ENCODE measurements at regions not wholly inside any gene's neighbourhood (a gene's known extent, or its start where the extent isn't known, plus 50 kb on each side); places are given as distances from the start of the nearest gene placed in this dataset.
"Not testable (repeated sequence)": the region's sequence is repeated elsewhere in the genome, so short reads cannot be mapped to it uniquely, and the experiment has no call there.

- no peak overlapping the region for H3K4me3 ChIP-seq (ENCODE audit: low read depth, low read length)
Measured at GRCh38 chr3:132987396-132987795, 50.8 kb upstream of the TMEM108 start.

GRCh38 chr3:132984181-132984580 is 54.0 kb upstream of the TMEM108 start:
- Histone ChIP-seq H3K9me3 (ENCODE audit: control insufficient read depth in 2 of 2, low read length in 2 of 2) (no peaks in the 10 kb centered on the region), H3K27ac (ENCODE audit: insufficient read depth, low read length, poor library complexity, severe bottlenecking) (no peak overlapping the region), H3K36me3 (ENCODE audit: control insufficient read depth, insufficient read depth, low read length) (no peaks in the 10 kb centered on the region), H3K4me1 (ENCODE audit: control insufficient read depth, insufficient read depth, low read length, poor library complexity, severe bottlenecking) (no peaks in the 10 kb centered on the region), H3K4me3 (ENCODE audit: low read depth, low read length) (no peak overlapping the region), H3K27me3 (ENCODE audit: control insufficient read depth, insufficient read depth, low read length) (no peaks in the 10 kb centered on the region)
- H3K4me3 Mint-ChIP-seq: no peak overlapping the region
- H3K4me1 Mint-ChIP-seq: no peaks in the 10 kb centered on the region
- no peak overlapping the region for H3K27ac Mint-ChIP-seq
- ATAC-seq (ENCODE audit: low read depth in 2 of 2) (no peak), DNase-seq (no peak)
- no peaks in the 10 kb centered on the region for H3K27me3 Mint-ChIP-seq
- peaks cover 0 to 10% (median 4%) of the 10 kb centered on the region in 7 donors for H3K9me3 Mint-ChIP-seq
- H3K36me3 Mint-ChIP-seq: no peaks in the 10 kb centered on the region

More at GRCh38 chr3:132987396-132987795, 50.8 kb upstream of the TMEM108 start:
- Mint-ChIP-seq H3K9me3 (peaks cover 0 to 6% (median 1%) of the 10 kb centered on the region in 7 donors), H3K4me1 (no peaks in the 10 kb centered on the region), H3K27ac (no peak overlapping the region), H3K4me3 (no peak overlapping the region), H3K27me3 (peaks cover 4% of the 10 kb centered on the region), H3K36me3 (no peaks in the 10 kb centered on the region)
- DNase-seq (no peak), ATAC-seq (ENCODE audit: low read depth in 2 of 2) (no peak)
- no peaks in the 10 kb centered on the region for H3K27me3 ChIP-seq (ENCODE audit: control insufficient read depth, insufficient read depth, low read length)
- no peak overlapping the region for H3K27ac ChIP-seq (ENCODE audit: insufficient read depth, low read length, poor library complexity, severe bottlenecking)
- no peaks in the 10 kb centered on the region for H3K4me1 ChIP-seq (ENCODE audit: control insufficient read depth, insufficient read depth, low read length, poor library complexity, severe bottlenecking)
- no peaks in the 10 kb centered on the region for H3K36me3 ChIP-seq (ENCODE audit: control insufficient read depth, insufficient read depth, low read length)
- no peaks in the 10 kb centered on the region for H3K9me3 ChIP-seq (ENCODE audit: control insufficient read depth in 2 of 2, low read length in 2 of 2)

- Mint-ChIP-seq H3K27me3 (no peaks in the 10 kb centered on the region), H3K36me3 (no peaks in the 10 kb centered on the region), H3K4me3 (no peak overlapping the region), H3K4me1 (no peaks in the 10 kb centered on the region), H3K9me3 (peaks cover 0 to 10% (median 4%) of the 10 kb centered on the region in 7 donors), H3K27ac (no peak overlapping the region)
- DNase-seq: no peak
- H3K4me3 ChIP-seq (ENCODE audit: low read depth, low read length): no peak overlapping the region
- H3K27me3 ChIP-seq (ENCODE audit: control insufficient read depth, insufficient read depth, low read length): no peaks in the 10 kb centered on the region
- no peak overlapping the region for H3K27ac ChIP-seq (ENCODE audit: insufficient read depth, low read length, poor library complexity, severe bottlenecking)
- no peaks in the 10 kb centered on the region for H3K9me3 ChIP-seq (ENCODE audit: control insufficient read depth in 2 of 2, low read length in 2 of 2)
- no peaks in the 10 kb centered on the region for H3K4me1 ChIP-seq (ENCODE audit: control insufficient read depth, insufficient read depth, low read length, poor library complexity, severe bottlenecking)
- H3K36me3 ChIP-seq (ENCODE audit: control insufficient read depth, insufficient read depth, low read length): no peaks in the 10 kb centered on the region
- ATAC-seq (ENCODE audit: low read depth in 2 of 2): no peak
Measured at GRCh38 chr3:132983143-132983770, 54.9 kb upstream of the TMEM108 start.

GRCh38 chr3:132981719-132982118 is 56.5 kb upstream of the TMEM108 start:
- H3K27ac Mint-ChIP-seq: no peak overlapping the region
- no peaks in the 10 kb centered on the region for H3K4me1 Mint-ChIP-seq
- Histone ChIP-seq H3K4me3 (ENCODE audit: low read depth, low read length) (no peak overlapping the region), H3K27me3 (ENCODE audit: control insufficient read depth, insufficient read depth, low read length) (no peaks in the 10 kb centered on the region), H3K4me1 (ENCODE audit: control insufficient read depth, insufficient read depth, low read length, poor library complexity, severe bottlenecking) (no peaks in the 10 kb centered on the region), H3K36me3 (ENCODE audit: control insufficient read depth, insufficient read depth, low read length) (no peaks in the 10 kb centered on the region), H3K9me3 (ENCODE audit: control insufficient read depth in 2 of 2, low read length in 2 of 2) (no peaks in the 10 kb centered on the region), H3K27ac (ENCODE audit: insufficient read depth, low read length, poor library complexity, severe bottlenecking) (no peak overlapping the region)
- no peaks in the 10 kb centered on the region for H3K27me3 Mint-ChIP-seq
- DNase-seq (no peak), ATAC-seq (ENCODE audit: low read depth in 2 of 2) (no peak)
- H3K4me3 Mint-ChIP-seq: no peak overlapping the region
- no peaks in the 10 kb centered on the region for H3K36me3 Mint-ChIP-seq
- peaks cover 0 to 10% (median 3%) of the 10 kb centered on the region in 7 donors for H3K9me3 Mint-ChIP-seq

GRCh38 chr3:132980102-132980501 is 58.1 kb upstream of the TMEM108 start:
- no peaks in the 10 kb centered on the region for H3K27me3 Mint-ChIP-seq
- ATAC-seq (ENCODE audit: low read depth in 2 of 2) (no peak), DNase-seq (no peak)
- no peaks in the 10 kb centered on the region for H3K36me3 Mint-ChIP-seq
- Histone ChIP-seq H3K9me3 (ENCODE audit: control insufficient read depth in 2 of 2, low read length in 2 of 2) (no peaks in the 10 kb centered on the region), H3K36me3 (ENCODE audit: control insufficient read depth, insufficient read depth, low read length) (no peaks in the 10 kb centered on the region), H3K4me1 (ENCODE audit: control insufficient read depth, insufficient read depth, low read length, poor library complexity, severe bottlenecking) (no peaks in the 10 kb centered on the region), H3K27me3 (ENCODE audit: control insufficient read depth, insufficient read depth, low read length) (no peaks in the 10 kb centered on the region), H3K27ac (ENCODE audit: insufficient read depth, low read length, poor library complexity, severe bottlenecking) (no peak overlapping the region), H3K4me3 (ENCODE audit: low read depth, low read length) (no peak overlapping the region)
- no peaks in the 10 kb centered on the region for H3K4me1 Mint-ChIP-seq
- peak overlapping the region in 1 of 4 donors; percentile 10 for H3K4me3 Mint-ChIP-seq
- no peak overlapping the region for H3K27ac Mint-ChIP-seq
- peaks cover 0 to 10% (median 3%) of the 10 kb centered on the region in 7 donors for H3K9me3 Mint-ChIP-seq

- Histone ChIP-seq H3K4me1 (ENCODE audit: control insufficient read depth, insufficient read depth, low read length, poor library complexity, severe bottlenecking) (no peaks in the 10 kb centered on the region), H3K9me3 (ENCODE audit: control insufficient read depth in 2 of 2, low read length in 2 of 2) (no peaks in the 10 kb centered on the region), H3K27me3 (ENCODE audit: control insufficient read depth, insufficient read depth, low read length) (no peaks in the 10 kb centered on the region), H3K4me3 (ENCODE audit: low read depth, low read length) (no peak overlapping the region), H3K27ac (ENCODE audit: insufficient read depth, low read length, poor library complexity, severe bottlenecking) (no peak overlapping the region), H3K36me3 (ENCODE audit: control insufficient read depth, insufficient read depth, low read length) (no peaks in the 10 kb centered on the region)
- Mint-ChIP-seq H3K4me3 (peak overlapping the region in 1 of 4 donors; percentile 10), H3K27me3 (no peaks in the 10 kb centered on the region), H3K4me1 (no peaks in the 10 kb centered on the region), H3K9me3 (peaks cover 0 to 10% (median 3%) of the 10 kb centered on the region in 7 donors), H3K36me3 (no peaks in the 10 kb centered on the region), H3K27ac (no peak overlapping the region)
- ATAC-seq (ENCODE audit: low read depth in 2 of 2) (no peak), DNase-seq (no peak)
Measured at GRCh38 chr3:132979606-132980005, 58.6 kb upstream of the TMEM108 start.

GRCh38 chr3:132978946-132979345 is 59.2 kb upstream of the TMEM108 start:
- peaks cover 0 to 10% (median 1%) of the 10 kb centered on the region in 7 donors for H3K9me3 Mint-ChIP-seq
- H3K27me3 ChIP-seq (ENCODE audit: control insufficient read depth, insufficient read depth, low read length); DNase-seq; H3K27ac ChIP-seq (ENCODE audit: insufficient read depth, low read length, poor library complexity, severe bottlenecking); H3K4me1 Mint-ChIP-seq; H3K4me3 Mint-ChIP-seq; H3K27me3 Mint-ChIP-seq; H3K4me3 ChIP-seq (ENCODE audit: low read depth, low read length); H3K27ac Mint-ChIP-seq; ATAC-seq (ENCODE audit: low read depth in 2 of 2); H3K9me3 ChIP-seq (ENCODE audit: control insufficient read depth in 2 of 2, low read length in 2 of 2); H3K36me3 Mint-ChIP-seq; H3K4me1 ChIP-seq (ENCODE audit: control insufficient read depth, insufficient read depth, low read length, poor library complexity, severe bottlenecking); H3K36me3 ChIP-seq (ENCODE audit: control insufficient read depth, insufficient read depth, low read length): not testable (repeated sequence)

- no peaks in the 10 kb centered on the region for H3K27me3 Mint-ChIP-seq
- H3K36me3 Mint-ChIP-seq: no peaks in the 10 kb centered on the region
Measured at GRCh38 chr3:132978464-132978863, 59.7 kb upstream of the TMEM108 start.

More at GRCh38 chr3:132978464-132978863, 59.7 kb upstream of the TMEM108 start:
- no peaks in the 10 kb centered on the region for H3K9me3 ChIP-seq (ENCODE audit: control insufficient read depth in 2 of 2, low read length in 2 of 2)
- peaks cover 0 to 10% (median 1%) of the 10 kb centered on the region in 7 donors for H3K9me3 Mint-ChIP-seq
- no peaks in the 10 kb centered on the region for H3K27me3 ChIP-seq (ENCODE audit: control insufficient read depth, insufficient read depth, low read length)
- H3K4me3 Mint-ChIP-seq: no peak overlapping the region
- no peak overlapping the region for H3K27ac Mint-ChIP-seq
- ATAC-seq (ENCODE audit: low read depth in 2 of 2) (no peak), DNase-seq (no peak)
- H3K4me1 Mint-ChIP-seq: no peaks in the 10 kb centered on the region
- no peaks in the 10 kb centered on the region for H3K4me1 ChIP-seq (ENCODE audit: control insufficient read depth, insufficient read depth, low read length, poor library complexity, severe bottlenecking)
- no peak overlapping the region for H3K27ac ChIP-seq (ENCODE audit: insufficient read depth, low read length, poor library complexity, severe bottlenecking)
- H3K4me3 ChIP-seq (ENCODE audit: low read depth, low read length): no peak overlapping the region
- H3K36me3 ChIP-seq (ENCODE audit: control insufficient read depth, insufficient read depth, low read length): no peaks in the 10 kb centered on the region
